ENCODE measurements at regions not wholly inside any gene's neighbourhood (a gene's known extent, or its start where the extent isn't known, plus 50 kb on each side); places are given as distances from the start of the nearest gene placed in this dataset.

DNA sequence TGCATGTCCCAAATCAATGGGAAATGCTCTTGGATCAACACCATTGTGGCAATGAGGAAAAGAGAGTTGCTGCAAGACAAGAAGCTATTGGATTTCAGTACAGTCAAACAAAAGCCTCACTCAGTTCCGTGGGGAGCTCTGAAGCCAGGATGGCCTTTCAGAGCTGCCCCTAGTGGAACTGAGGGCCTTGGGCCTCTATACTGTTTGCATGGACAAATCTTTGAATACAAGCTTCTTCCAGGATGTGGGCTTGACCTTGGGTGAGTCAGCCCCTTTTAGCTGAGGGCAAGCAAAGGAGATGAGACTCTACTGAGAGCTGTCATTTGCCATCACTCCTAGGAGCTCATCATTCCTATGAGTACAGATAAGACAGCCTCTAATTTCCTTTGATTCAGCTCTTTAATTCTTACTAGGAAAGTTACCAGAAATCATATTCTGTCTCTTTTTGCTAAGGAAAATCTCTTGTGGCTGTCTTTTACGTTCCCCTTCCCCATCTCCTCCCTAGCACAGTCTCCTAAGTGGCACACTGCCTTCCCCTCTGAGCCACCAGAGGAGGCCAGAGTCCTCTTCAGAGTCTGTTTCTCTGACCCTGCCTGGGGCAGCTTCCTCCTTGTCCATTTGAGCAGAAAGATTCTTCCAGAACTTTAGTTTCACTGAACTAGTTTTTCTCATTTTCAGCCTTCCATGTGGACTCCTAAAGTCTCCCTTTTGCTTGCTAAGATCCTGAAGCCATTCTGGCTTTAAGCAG lies 168.8 kb upstream of the POC5 start:
- TF ChIP-seq SIX4 (CRISPR knock-in tag; IDR thresholded peaks at IDR 0.05) = no peak
- no peak for TF ChIP-seq CEBPB (IDR thresholded peaks at IDR 0.05; ENCODE audit: borderline replicate concordance, low read depth, low read length)
- no peak for TF ChIP-seq ZNF432 (CRISPR knock-in tag; IDR thresholded peaks at IDR 0.05; ENCODE audit: borderline replicate concordance)
- TF ChIP-seq SIX1 (CRISPR knock-in tag; IDR thresholded peaks at IDR 0.05; ENCODE audit: borderline replicate concordance) = no peak

Measured in HepG2 (cell line).